HG02610 (cell line): ENCODE measurements at regions not wholly inside any gene's neighbourhood (a gene's known extent, or its start where the extent isn't known, plus 50 kb on each side); places are given as distances from the start of the nearest gene placed in this dataset.

Experiments used
- ATAC-seq: cut with Tn5 transposase; IDR thresholded peaks from one replicate; pipeline ENCODE4 v1.9.1; 2021; ENCODE audit warnings: mild to moderate bottlenecking, moderate library complexity; ENCODE audit not compliant: unreplicated experiment

DNA sequence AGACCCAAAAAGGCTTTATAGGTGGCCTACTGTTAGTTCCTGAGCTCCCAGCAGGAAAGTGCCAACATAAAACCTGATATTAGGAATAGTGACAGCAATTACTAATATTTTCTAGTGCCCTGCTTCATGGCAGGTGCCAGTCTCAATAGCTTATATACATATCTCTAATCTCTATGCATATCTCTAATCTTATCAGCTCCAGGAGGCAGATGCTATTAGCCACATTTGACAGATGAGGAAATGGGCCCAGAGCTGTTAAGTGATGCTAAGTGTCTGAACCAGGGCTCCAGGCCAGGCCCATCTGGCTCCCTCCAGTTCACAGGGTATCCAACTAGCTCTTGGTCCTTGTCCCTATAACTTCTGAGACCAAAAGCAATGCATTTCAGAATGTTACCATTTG lies 142.5 kb downstream of the CHIC2 start:
- ATAC-seq: no peak

- no peak for ATAC-seq
Measured at GRCh38 chr4:53920883-53921282, 143.5 kb downstream of the CHIC2 start.

GRCh38 chr4:53920116-53920515 lies 144.3 kb downstream of the CHIC2 start:
- ATAC-seq: no peak

DNA sequence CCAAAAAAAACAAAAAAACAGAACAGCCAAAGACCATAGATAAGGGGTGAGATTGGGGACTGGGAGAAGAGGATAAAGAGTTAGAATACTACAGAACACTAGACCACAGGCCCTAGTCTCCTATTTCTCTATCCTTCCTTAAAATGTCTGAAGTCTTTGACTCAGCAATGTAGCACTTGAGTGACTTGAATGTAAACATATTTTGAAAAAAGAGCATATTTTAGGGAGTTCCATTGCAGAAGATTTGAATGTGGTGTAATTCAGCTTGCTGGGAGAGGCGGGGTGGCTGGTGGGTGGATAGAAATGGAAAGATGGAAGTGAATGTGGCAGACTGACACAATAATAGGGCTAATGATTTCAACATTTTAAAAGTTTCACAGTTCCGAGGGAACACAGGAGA lies 144.9 kb downstream of the CHIC2 start:
- no peak for ATAC-seq

DNA sequence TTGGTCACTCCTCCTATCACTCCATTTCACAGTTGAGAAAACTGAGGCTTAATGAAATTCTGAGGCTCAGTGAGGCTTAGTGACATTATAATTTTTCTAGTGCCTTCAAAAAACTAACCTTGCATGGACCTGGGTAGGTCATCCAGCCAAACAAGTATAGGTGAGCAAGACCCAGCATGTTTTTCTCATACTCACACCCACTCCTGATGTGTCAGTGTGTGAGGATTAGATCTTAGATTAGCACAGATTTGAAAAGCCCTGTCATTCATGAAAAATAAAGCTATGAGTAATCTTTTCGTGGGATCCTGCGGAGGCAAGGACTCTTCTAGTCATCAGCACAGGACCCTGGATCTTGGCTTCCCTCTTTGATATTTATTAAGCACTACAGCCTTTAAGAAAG lies 146.7 kb downstream of the CHIC2 start:
- ATAC-seq: no peak

GRCh38 chr4:53916431-53916889 lies 147.9 kb downstream of the CHIC2 start:
- no peak for ATAC-seq

DNA sequence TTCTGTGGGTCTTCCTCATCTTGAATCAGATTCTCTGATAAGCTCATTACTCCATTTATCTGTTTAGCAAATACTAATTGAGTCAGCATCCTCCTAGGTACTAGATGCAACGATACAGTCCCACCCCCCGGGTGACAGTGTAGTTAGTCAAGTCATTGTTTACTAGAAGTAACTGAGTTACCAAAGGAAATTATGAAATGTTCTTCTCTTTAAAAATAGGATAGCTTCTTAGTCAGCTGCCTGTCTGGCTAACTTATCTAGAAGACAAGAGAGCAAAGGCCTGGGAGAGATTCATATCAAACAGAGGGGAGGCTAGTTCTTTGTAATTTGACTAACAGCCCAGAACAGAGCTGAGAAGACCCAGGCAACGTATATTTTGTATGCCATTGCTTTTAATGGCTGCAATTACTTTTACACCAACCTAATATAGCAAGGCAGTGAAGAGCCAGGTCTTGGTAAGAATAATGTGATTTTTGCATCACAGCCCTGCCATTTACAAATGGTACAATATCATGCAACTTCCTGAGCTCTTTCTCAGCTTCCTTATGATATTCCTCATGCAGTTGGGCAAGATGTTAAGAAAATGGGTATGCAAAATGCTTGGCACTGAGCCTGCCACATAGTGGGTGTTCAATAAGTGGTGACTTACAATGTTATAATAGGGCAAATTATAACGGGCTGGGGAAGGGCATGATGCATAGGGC lies 149.9 kb downstream of the CHIC2 start:
- no peak for ATAC-seq

DNA sequence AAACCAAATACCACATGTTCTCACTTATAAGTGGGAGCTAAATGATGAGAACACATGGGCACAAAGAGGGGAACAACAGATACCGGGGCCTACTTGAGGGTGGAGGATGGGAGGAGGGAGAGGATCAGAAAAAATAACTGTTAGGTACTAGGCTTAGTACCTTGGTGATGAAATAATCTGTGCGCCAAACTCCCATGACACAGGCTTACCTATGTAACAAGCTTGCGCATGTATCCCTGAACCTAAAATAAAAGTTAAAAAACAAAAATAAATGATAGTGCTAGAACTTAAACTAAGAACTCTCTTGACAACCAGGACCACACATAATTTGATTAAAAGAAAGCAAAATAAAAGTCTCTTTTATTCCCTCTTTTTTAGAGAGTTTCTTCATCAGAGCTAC lies 150.6 kb downstream of the CHIC2 start:
- ATAC-seq: no peak

DNA sequence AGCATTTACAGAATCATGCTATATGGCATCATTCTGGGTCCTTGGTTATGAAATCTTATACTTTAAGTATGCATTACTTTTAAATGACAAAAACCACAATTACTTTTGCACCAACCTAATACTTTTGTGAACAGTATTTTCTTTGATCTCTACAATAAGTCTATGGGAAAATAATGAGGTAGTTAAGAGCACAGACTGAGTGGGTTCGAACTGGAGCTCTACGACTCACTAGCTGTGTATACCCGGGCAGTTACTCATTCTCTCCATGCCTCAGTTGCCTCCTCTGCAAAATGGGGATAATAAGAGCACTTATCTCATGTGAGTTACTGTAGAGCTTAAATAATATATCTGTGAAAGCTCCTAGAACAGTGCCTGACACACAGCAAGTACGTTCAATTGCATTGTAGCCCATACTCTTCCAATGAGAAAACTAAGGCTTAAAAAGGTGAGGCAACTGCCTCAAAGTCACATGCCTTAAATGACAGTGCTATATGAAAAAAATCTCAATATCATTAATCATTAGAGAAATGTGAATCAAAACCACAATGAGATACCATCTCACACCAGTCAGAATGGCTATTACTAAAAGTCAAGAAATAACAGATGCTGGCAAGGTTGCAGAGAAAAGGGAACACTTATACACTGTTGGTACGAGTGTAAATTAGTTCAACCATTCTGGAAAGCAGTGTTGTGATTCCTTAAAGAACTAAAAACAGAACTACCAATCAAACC lies 151.5 kb downstream of the CHIC2 start:
- ATAC-seq: no peak

- ATAC-seq: no peak
Measured at GRCh38 chr4:53908661-53909078, 155.7 kb downstream of the CHIC2 start.

GRCh38 chr4:53907772-53908171 lies 156.6 kb downstream of the CHIC2 start:
- no peak for ATAC-seq

GRCh38 chr4:53906606-53907190 lies 157.7 kb downstream of the CHIC2 start:
- no peak for ATAC-seq

GRCh38 chr4:53905941-53906377 lies 158.4 kb downstream of the CHIC2 start:
- ATAC-seq: peak; percentile 58

DNA sequence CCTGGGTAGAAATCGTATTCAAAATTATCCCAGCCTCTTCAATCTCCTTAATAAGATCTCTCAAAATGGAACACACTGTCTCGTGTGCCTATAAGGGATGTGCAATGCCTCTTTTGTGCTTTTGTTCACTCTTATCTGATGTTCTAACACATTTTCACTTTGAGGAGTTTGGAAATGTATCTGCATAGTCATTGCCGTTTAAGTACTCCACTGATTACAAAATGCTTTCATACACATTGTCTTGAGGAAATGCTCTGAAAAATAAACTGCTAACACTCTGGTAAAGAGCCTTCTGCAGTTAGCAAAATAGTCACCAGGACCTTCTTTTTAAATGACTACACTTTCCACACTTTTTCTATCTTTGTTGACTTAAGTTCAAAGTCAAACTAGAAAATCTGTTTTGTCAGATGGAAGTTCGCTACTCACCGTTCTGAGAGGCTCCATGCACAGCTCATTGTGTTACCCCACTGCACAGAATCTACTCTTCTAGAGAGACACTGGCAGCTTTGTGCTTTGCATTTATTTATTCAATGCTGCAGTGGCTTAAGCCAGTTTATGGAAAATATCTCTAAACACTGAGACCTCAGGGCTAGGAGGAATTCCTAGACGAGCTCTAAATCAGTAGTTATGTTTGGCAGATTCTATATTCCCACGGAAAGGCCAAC lies 159.0 kb downstream of the CHIC2 start:
- no peak for ATAC-seq

DNA sequence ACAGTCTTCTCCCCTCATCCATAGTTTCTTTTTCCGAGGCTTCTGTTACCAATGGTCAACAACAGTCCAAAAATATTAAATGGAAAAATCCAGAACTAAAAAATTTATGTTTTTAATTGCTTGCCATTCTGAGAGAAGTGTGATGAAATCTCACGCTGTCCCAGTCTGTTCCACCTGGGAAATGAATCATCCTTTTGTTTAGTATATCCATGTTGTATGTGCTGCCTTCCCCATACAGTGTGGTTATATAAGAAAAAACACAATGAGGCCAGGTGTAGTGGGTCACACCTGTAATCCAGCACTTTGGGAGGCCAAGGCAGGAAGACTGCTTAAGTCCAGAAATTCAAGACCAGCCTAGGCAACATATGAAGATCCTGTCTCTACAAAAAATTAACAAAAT lies 161.6 kb downstream of the CHIC2 start:
- no peak for ATAC-seq

DNA sequence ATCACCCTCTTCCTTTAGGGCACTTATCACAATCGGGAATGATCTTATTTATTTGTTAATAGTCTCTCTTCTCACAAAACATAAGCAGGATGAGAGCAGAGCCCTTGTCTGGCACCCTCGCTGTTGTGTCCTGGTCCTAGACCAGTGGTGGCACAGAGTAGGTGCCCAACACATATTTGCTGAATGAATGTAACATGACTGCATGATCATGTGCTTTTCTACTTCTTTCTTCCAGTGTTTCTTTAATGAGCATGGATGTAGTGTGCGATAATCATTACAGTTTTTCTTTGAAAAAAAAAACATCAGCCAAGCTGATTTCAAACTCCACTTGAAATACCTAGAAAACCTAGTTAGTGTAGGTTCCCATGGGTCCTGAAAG lies 164.1 kb downstream of the CHIC2 start:
- no peak for ATAC-seq

GRCh38 chr4:53899586-53900270 lies 164.7 kb downstream of the CHIC2 start:
- ATAC-seq: no peak

GRCh38 chr4:53895137-53895536 lies 169.3 kb downstream of the CHIC2 start:
- ATAC-seq: no peak

DNA sequence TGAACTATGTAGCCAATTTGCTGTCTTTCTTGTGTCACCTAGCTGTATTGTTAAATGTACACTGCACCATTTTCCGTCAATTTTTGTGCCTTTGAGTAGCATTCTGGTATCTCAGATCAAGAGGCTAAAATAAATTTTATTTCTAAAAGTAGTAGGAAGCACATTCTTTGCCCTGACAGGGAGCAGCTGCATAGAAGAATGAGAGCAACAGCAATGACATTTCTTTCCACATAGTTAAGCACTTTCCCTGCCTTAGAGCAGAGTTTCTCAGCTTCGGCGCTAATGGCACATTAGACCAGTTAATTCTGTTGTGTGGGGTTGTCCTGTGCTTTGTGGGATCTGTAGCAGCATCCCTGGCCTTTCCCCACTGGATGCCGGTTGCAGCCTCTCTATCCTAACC lies 173.9 kb downstream of the CHIC2 start:
- ATAC-seq: no peak

DNA sequence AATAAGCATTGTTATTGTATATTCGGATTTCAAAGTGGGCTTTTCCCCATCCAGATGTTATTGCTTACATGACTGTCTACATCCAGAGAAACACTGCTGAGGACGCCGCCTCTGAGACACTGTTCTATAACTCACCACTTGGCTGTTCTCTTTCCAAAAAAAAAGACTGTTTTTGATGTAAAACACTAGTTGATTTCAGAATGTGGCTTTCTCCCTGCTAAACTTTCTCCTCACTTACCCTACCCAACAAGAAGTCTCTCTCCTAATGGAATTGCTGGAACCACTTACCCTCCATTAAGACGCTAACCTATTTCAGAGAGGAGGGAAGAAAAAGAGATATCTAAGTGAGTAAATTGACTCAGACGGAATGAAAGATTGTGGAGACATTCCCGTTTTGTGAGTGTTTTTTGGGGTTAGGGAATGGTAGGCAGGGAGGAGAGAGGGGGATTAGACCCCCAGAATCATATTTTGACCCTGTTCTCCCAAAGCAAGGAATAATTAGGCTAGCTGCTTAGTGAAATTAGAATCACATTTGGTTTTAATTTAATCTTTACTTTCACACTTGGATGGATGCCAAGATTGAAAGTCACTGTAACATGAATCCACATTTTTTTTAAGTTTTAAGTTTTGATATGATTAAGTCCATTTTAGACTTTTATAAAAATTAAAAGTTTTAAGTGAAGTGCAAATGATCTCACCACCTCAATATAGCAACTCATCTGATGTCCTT lies 174.9 kb downstream of the CHIC2 start:
- no peak for ATAC-seq
